GM18502 (cell line): ENCODE measurements at regions not wholly inside any gene's neighbourhood (a gene's known extent, or its start where the extent isn't known, plus 50 kb on each side); places are given as distances from the start of the nearest gene placed in this dataset.
A peak's percentile ranks its signal among the peaks of the same experiment; 100 is the strongest.
"Not testable (repeated sequence)": the region's sequence is repeated elsewhere in the genome, so short reads cannot be mapped to it uniquely, and the experiment has no call there.

Source experiments
- ATAC-seq: cut with Tn5 transposase; IDR thresholded peaks from one replicate; pipeline ENCODE4 v1.9.1; 2021; ENCODE audit warnings: mild to moderate bottlenecking; ENCODE audit not compliant: unreplicated experiment, poor library complexity

DNA sequence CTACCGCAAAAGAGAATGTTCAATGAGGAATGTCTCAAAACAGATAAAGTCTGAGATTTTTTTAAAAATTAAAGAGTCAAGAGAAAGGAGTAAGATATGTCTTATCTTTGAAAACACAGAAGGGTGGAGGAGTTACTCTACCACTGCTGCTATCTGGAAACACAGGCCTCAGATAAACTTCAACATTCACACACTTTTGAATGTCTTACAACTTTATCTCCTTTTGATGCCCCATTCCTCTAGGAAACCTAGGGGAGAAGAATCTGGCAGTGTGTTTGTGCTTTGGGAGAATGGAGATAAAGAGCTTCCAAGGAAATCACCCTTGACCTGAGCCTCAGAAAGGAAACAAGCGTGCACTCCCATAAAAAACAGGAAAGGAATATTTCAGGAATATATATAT lies 468.2 kb downstream of the PLOD2 start:
- no peak for ATAC-seq

DNA sequence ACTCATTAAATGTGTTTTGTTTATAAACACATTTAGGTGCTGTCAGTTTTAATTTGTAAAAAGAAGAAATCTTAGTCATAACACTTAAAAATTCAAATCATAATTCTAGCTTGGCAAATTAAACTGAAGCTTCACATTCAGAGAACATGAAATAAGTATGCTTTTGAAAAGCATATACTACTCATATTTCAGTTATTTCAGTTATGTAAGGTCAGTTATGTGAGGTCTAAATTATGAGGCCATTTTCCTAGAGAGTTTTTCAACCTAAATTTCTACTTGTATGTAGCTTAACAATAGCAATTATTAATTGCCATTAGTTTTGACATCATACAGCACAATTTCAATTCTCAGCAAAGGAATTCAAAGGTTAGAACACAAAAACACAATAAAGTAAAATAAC lies 465.0 kb downstream of the PLOD2 start:
- no peak for ATAC-seq

DNA sequence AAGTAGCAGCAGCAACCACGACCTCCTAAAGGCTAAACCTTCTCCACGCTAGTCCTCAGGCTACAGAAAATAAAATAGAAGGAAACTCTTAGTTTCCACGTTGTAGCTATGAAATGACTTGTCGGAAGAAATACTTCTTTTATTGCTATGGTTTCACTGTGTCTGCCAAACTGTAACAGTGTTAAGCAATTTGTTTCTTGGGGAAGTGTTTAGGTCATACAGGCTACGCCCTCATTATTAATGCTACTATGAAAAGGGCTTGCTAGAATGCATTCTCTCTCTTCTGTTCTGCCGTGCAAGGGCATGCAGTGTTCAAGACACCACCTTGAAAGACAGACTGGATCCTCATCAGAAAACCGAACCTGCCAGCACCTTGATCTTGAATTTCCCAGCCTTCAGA lies 462.7 kb downstream of the PLOD2 start:
- no peak for ATAC-seq

DNA sequence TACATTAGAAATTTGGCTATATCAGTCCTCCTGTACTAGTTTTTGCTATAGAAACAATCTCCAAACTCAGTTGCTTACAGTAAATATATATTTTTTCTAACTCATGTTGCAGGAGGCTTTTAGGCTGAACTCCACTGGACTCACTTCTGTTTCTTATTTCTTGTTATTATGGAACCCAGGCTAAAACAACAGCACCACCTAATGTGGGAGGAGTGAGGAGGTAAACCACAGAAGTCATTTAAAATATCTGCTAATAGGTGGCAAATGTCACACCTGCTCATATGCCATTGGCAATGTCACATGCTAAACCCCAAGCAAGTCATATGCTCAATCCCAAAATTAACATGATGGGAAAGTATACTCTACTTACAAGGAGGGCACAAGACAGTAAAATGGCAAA lies 462.2 kb downstream of the PLOD2 start:
- no peak for ATAC-seq

DNA sequence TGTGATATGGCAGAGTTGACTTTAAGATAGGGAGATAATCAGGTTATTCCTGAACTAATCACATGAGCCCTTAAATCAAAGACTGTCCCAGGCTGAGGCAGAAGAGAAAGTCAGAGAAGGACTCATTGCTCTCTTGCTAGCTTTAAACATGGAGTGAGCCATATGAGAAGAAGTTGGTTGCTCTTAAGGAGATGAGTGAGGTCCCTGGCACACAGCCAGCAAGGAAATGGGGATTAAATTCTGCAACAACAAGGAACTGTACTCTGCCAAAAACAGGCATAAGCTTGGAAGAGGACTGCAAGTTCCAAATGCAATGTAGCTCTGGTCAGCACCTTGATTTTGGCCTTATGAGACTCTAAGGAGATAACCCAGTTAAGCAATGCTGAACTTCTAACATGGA lies 457.0 kb downstream of the PLOD2 start:
- no peak for ATAC-seq

DNA sequence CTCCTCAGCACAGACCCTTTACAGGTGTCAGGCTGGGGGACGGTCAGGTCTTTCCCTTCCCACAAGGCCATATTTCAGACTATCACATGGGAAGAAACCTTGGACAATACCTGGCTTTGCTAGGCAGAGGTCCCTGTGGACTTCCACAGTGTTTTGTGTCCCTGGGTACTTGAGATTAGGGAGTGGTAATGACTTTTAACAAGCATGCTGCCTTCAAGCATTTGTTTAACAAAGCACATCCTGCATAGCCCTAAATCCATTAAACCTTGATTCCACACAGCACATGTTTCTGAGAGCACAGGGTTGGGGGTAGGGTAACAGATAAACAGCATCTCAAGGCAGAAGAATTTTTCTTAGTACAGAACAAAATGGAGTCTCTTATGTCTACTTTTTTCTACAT lies 451.2 kb downstream of the PLOD2 start:
- not testable (repeated sequence) for ATAC-seq

DNA sequence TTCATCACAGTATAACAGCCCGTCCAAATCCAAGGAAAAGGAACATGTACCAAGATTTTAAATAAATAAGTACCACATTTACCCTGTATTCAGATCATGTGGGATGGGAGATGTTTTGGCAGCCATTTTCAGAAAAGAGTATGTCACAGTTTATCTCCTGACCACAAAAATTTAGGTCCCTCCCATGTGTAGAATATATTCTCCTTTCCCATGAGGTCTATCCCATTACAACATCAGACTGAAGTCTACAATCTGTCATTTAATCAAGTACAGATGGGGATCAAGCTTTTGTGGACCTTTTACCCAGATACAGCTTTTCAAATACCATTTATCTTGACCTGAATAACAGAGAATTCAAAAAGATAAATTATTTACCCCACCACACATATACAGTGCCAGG lies 444.5 kb downstream of the PLOD2 start:
- no peak for ATAC-seq

DNA sequence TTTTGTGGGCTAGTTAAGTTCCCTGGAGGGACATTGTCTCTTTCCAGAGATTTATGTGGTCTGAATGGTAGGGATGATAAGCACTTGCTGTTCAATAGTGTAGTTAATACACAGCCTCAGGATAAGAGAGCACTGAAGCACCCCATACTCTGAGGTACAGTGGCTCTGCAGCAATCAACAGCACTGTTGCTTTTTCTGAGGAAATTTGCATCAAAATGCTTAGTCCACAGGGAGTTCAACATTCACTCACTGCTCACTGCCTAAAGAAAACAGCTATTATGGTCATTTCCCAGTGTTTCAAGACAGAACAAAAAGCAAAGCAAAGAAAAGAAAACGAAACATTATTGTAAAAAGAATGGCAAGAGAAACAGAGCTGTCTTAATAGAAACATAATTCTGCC lies 441.9 kb downstream of the PLOD2 start:
- no peak for ATAC-seq

DNA sequence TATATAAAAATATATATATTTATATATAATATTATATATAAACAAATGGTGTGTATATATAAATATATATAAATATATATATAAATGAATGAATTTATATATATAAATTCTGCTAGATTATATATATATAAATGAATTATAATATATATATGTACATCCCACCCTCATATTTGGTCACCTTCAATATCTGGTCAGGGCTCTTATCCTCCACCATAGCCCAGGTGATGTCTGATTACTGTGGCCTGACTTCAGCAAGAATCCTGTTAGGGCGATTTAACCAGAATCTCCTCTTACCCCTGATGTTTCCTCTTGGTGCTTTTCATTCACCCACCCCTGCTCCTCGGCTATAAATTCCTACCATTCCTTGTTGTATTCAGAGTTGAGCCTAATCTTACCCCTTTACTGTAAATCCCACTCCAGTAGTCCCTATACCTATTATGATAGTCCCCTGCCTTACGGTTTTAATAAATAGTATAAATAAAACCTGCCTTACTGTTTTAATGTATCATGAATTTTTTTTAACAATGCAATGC lies 439.6 kb downstream of the PLOD2 start:
- no peak for ATAC-seq

DNA sequence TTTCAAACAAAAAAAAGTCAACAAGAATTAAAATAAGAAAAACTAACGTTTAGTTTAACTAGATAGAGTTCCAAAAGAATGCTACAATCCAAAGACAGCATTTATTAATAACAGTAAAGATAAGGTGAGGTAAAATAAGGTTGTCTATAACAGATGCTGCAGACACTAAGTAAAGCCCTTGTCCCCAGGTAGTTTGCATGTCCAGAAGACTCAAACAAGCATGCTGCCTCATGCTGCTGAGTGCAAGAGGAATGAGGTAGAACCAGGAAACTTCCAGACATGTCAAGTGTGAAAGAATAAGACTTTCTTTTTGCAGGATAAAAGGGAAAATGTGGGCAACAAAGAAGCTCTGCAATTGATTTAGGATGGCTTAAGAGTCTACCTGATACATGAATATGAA lies 439.2 kb downstream of the PLOD2 start:
- no peak for ATAC-seq

DNA sequence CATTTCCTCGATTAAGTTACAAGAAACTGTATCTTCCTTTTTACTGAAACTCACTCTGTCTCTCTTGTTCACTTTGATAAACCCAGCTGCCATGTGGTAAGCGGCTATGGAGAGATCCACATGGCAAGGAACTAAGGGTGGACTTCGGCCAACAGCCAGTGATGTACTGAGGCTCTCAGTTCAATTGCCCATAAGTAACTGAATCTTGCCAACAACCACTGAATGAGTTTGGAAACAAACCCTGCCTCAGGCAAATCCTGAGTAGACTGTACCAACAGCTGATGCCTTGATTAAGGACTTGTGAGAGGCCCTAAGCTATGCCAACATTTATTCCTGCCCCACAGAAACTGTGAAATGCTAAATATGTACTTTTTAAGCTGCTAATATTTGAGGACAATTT lies 433.5 kb downstream of the PLOD2 start:
- ATAC-seq, result no peak

DNA sequence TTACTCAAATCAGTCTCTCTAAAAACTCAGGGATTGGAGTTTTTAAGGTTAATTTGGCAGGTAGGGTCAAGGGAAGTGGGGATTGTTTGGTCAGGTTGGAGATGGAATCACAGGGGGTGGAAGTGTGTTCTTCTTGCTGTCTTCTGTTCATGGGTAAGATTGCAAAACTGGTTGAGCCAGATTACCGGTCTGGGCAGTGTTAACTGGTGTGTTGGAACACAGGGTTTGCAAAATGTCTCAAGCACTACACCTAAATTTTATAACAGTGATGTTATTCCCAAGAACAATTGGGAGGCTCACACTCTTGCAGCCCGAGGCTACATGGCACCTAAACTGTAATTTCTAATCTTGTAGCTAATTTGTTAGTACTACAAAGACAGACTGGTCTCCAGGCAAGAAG lies 425.4 kb downstream of the PLOD2 start:
- ATAC-seq, result no peak

DNA sequence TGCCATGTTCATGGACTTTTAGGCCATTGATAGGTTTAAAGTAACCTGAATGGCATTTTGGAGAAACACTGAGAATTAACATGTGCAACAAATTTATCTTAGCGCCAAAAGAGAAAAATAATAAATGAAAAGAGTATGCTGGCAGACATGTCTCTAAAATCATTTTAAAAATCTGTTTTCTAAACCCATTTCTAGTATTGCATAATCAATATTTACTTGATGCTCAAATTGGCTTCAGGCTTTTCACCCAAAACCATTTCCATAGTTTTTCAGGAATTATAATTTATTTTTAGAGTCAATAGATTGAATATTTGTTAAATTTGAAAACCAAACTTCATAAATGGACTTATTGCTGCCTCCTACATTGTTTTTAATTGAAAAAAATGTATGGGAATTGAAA lies 423.0 kb downstream of the PLOD2 start:
- ATAC-seq, result no peak

DNA sequence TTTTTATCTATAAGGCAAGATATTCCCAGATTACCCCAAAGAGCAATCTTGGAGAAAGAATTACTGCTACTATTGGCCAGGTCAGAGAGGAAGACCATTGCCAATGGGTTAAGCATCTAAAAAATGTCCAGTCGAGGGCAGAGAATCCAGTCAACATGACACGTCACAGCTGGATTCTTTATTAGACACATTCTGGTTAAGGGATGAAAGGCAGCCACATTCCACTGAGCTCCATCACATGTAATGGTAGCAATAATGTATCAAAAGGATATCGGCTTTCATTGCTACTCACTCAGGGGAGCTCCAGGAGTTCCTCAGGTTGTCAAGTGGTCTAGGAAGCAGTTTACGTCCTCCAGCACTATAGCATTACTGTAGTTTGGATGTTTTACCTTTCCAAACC lies 421.1 kb downstream of the PLOD2 start:
- ATAC-seq, result no peak

DNA sequence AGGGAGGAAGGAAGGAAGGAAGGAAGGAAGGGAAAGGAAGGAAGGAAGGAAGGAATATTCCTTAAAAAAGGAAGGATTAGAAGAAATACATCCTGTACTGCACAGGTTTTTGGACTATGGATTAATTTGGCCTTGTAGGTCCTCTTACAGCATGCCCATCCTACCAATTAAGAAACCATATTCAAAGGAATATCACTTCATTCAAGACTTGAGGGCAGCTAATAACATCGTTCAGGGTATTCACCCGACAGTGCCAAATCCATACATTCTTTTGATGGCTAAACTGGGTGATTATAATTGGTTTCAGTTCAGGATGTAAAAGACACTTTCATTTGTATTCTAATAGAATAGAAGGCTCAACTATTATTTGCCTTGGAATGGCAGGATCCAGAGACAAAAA lies 410.3 kb downstream of the PLOD2 start:
- no peak for ATAC-seq

DNA sequence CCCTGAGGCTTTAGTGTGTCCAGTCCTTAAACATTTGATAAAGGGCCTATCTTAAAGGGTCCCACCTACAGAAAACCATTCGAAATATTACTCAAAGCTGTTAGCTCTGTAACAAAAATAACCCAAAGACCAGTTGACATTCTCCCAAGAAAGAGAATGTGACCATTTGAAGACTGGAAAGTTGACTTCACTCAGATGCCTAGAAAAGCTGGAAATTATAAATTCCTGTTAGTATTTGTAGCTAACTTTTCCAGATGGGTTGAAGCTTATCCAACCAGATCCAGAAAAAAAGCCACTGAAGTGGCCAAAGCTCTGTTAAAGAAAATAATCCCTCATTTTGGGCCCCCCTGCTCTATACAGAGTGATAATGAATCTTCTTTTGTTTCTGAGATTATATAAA lies 408.4 kb downstream of the PLOD2 start:
- ATAC-seq, result no peak

DNA sequence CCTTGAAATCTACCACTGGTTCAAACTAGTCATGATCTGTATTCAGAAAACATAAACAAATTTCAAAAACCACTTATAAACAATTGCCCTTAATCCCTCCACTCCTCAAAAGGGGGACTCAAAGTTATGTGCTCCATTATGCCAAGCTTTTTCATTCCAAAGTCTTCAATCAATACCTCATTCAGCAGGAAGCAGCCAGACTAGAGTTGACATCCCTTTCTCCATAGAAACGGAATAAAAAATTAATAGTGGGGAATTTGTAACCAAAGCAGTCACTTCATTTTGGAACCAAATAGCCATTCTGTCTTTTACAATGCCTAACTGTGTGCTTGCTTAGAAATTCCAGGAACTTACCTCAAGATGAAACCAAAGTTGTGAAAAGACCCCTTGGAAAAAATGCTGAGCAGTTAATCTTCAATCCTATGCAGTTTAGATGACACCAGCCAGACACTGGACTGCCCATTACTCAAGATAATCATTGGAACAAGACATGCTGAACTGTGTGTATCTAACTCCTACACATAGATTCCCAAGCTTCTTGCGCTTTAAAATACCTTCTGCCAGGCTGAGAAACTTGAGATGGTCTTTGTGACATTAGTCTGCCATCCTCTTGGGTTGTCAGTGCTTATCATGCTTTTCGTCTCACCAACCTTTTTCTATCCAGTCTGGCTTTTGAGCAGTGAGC lies 406.2 kb downstream of the PLOD2 start:
- no peak for ATAC-seq

DNA sequence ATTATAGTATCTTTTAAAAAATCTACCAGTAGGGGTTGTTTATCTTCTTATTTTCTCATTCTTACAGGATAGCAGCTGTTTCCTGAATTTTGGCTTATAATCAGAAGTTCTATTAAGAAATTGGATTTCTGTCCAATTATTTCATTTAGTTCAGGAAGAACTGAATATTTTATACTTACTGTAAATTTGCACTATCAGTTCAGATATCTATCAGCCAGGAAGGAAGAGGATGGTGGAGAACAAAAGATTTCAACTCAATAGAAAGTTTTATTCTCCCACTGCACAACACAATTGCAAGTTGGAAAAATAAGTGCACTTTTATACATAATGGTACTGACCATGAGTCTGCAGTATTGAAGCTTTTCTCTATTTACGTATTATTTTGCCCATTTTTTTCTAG lies 400.9 kb downstream of the PLOD2 start:
- no peak for ATAC-seq

DNA sequence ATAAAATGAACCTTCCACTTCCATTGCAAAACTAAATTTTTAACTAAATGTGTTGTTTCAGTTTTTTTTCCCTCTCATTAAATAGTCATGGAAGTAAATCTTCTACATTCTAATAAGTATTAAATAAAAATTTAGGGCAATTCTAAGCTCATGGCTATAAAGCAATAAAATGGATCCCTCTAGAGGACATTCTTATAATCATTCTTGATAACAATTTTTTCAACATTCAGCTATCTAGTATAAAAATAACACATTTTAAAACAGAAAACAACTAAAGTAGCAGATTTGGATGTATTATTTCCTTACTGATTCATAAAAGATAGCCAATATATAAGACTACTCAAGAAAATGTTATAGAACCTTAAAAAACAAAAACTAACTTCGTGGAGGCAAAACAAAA lies 393.1 kb downstream of the PLOD2 start:
- no peak for ATAC-seq

DNA sequence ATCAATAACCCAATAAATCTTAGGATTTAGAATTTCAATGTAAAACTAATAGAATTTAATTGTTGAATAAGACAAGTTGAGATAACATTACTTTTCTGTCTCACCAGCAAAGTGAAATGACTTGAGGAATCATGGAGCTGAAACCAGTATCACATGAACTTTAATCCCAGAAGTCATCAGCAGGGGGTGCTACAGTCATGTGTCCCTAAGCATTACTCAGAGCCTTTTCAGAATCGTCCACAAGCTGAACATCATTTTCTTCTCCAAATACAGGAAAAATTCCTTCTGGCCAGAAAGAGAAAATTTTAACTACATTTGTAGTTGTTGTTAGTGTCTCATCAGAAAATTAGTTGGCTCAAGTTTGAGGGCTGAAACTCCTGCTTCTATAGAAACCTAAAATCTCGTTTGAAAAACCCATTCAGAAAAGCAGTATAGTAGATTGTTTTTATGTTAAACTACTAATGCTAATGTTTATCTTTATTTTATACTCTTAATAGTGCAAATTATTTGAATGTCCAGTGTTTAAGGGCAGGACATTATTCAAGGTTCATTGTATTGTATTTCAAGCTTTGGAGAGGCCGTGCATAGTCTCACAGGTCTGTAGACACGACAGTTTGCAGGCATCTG lies 384.1 kb downstream of the PLOD2 start:
- ATAC-seq, result peak; percentile 76

DNA sequence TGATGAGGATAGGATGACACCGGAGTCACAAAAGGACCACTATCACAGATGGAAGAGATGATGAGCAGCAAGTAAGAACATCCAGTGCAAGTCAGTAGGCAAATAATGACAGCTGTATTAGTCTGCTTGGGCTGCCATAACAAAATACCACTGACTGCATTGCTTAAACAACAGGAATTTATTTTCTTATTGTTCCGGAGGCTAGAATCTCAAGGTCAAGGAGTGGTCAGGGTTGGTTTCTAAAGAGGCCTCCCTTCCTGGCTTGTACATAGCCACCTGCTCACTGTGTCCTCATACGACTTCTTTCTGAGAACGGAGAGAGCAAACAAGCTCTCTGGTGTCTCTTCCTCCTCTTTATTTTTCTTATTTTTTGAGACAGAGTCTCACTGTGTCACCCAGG lies 380.7 kb downstream of the PLOD2 start:
- ATAC-seq, result no peak

DNA sequence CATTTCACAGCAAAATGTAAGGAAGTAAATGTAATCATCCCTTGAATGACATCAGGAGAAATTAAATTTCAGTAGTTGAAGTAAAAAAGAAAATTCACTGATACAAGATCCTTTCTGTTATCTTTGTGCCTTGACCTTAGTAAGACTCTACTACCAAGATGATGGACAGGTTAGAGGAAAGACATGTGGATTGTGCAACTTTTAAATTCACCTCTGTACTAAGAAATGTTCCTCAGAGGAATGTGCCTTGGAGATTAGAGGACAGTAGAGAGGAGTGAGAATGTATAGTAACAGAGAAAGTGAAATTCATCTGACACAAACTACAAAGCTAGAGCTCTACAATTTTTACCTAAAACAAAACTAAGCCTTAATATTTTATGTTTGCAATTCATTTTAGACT lies 375.3 kb downstream of the PLOD2 start:
- ATAC-seq, result no peak
